ENCODE measurements at regions not wholly inside any gene's neighbourhood (a gene's known extent, or its start where the extent isn't known, plus 50 kb on each side); places are given as distances from the start of the nearest gene placed in this dataset.

GRCh38 chr20:53783768-53784167, 190.1 kb upstream of the ZNF217 start:
- WGBS, result 95% methylated on average over 3 of the region's 3 CpGs
- no peak for DNase-seq (ENCODE audit: extremely low spot score)
- Histone ChIP-seq H3K27me3 (no peaks in the 10 kb centered on the region), H3K27ac (replicated peaks in 1 of 4) (no peak overlapping the region), H3K36me3 (no peaks in the 10 kb centered on the region), H3K9me3 (no peaks in the 10 kb centered on the region), H3K4me3 (no peak overlapping the region), H3K4me1 (no peaks in the 10 kb centered on the region)
- no peak for TF ChIP-seq POLR2A (IDR thresholded peaks at IDR 0.05; ENCODE audit: low read depth)
- TF ChIP-seq EP300 (IDR thresholded peaks at IDR 0.05), result no peak
- TF ChIP-seq CTCF (IDR thresholded peaks at IDR 0.05), result no peak
- TF ChIP-seq POLR2AphosphoS5 (IDR thresholded peaks at IDR 0.05), result no peak
- intact Hi-C loops (cut with DNase I), result no loop called here

- Histone ChIP-seq H3K4me1 (no peaks in the 10 kb centered on the region), H3K27me3 (no peaks in the 10 kb centered on the region), H3K27ac (replicated peaks in 1 of 4) (no peak overlapping the region), H3K9me3 (no peaks in the 10 kb centered on the region), H3K36me3 (no peaks in the 10 kb centered on the region), H3K4me3 (no peak overlapping the region)
- WGBS, result 96% methylated on average over 4 of the region's 4 CpGs
- DNase-seq (ENCODE audit: extremely low spot score), result no peak
- intact Hi-C loops (cut with DNase I), result no loop called here
- TF ChIP-seq CTCF (IDR thresholded peaks at IDR 0.05) (no peak), POLR2AphosphoS5 (IDR thresholded peaks at IDR 0.05) (no peak), EP300 (IDR thresholded peaks at IDR 0.05) (no peak), POLR2A (IDR thresholded peaks at IDR 0.05; ENCODE audit: low read depth) (no peak)
Observed at GRCh38 chr20:53782612-53783246, 189.1 kb upstream of the ZNF217 start.

- Histone ChIP-seq H3K36me3 (no peaks in the 10 kb centered on the region), H3K27me3 (no peaks in the 10 kb centered on the region), H3K4me1 (peaks cover 0 to 1% (median under 1%) of the 10 kb centered on the region in 4 donors), H3K9me3 (no peaks in the 10 kb centered on the region), H3K27ac (replicated peaks in 1 of 4) (no peak overlapping the region), H3K4me3 (no peak overlapping the region)
- DNase-seq (ENCODE audit: extremely low spot score), result no peak
- 64% methylated on average over 1 of the region's 1 CpG for WGBS
- TF ChIP-seq POLR2A (IDR thresholded peaks at IDR 0.05; ENCODE audit: low read depth) (no peak), POLR2AphosphoS5 (IDR thresholded peaks at IDR 0.05) (no peak), EP300 (IDR thresholded peaks at IDR 0.05) (no peak), CTCF (IDR thresholded peaks at IDR 0.05) (no peak)
- intact Hi-C loops (cut with DNase I), result loop anchor here (5.0 kb wide), 1 partner anchor 47 kb away; no protein-coding TSS in a partner anchor
Observed at GRCh38 chr20:53779822-53780221, 186.2 kb upstream of the ZNF217 start.

- no peak overlapping the region for H3K4me3 ChIP-seq
- intact Hi-C loops (cut with DNase I), result loop anchor here (5.0 kb wide), 1 partner anchor 49 kb away; no protein-coding TSS in a partner anchor
- 95% methylated on average over 7 of the region's 7 CpGs for WGBS
- H3K36me3 ChIP-seq, result no peaks in the 10 kb centered on the region
- no peaks in the 10 kb centered on the region for H3K27me3 ChIP-seq
- TF ChIP-seq POLR2AphosphoS5 (IDR thresholded peaks at IDR 0.05), result no peak
- no peak for TF ChIP-seq CTCF (IDR thresholded peaks at IDR 0.05)
- TF ChIP-seq POLR2A (IDR thresholded peaks at IDR 0.05; ENCODE audit: low read depth), result no peak
- no peak for TF ChIP-seq EP300 (IDR thresholded peaks at IDR 0.05)
- no peaks in the 10 kb centered on the region for H3K9me3 ChIP-seq
- H3K27ac ChIP-seq (replicated peaks in 1 of 4), result no peak overlapping the region
- DNase-seq (ENCODE audit: extremely low spot score), result no peak
- H3K4me1 ChIP-seq, result peaks cover 8 to 12% (median 10%) of the 10 kb centered on the region in 4 donors
Observed at GRCh38 chr20:53778736-53779135, 185.1 kb upstream of the ZNF217 start.
